ENCODE measurements at regions not wholly inside any gene's neighbourhood (a gene's known extent, or its start where the extent isn't known, plus 50 kb on each side); places are given as distances from the start of the nearest gene placed in this dataset.

GRCh38 chr2:8511868-8512612 is 169.8 kb upstream of the ID2 start:
- DNase-seq (ENCODE audit: extremely low read depth, insufficient read length): no peak
- no peak overlapping the region for H3K4me3 ChIP-seq (replicated peaks; ENCODE audit: low read depth, low read length)
- H3K36me3 ChIP-seq (ENCODE audit: control insufficient read depth, insufficient read depth, low read length): no peaks in the 10 kb centered on the region
- H3K27me3 ChIP-seq (replicated peaks; ENCODE audit: control insufficient read depth, insufficient read depth, low read length): no peaks in the 10 kb centered on the region
- TF ChIP-seq CTCF (IDR thresholded peaks at IDR 0.05; ENCODE audit: insufficient read depth, low read length, poor library complexity, severe bottlenecking): no peak

- no peak for TF ChIP-seq CTCF (IDR thresholded peaks at IDR 0.05; ENCODE audit: insufficient read depth, low read length, poor library complexity, severe bottlenecking)
- H3K4me3 ChIP-seq (replicated peaks; ENCODE audit: low read depth, low read length): no peak overlapping the region
- no peaks in the 10 kb centered on the region for H3K36me3 ChIP-seq (ENCODE audit: control insufficient read depth, insufficient read depth, low read length)
- DNase-seq (ENCODE audit: extremely low read depth, insufficient read length): no peak
- H3K27me3 ChIP-seq (replicated peaks; ENCODE audit: control insufficient read depth, insufficient read depth, low read length): no peaks in the 10 kb centered on the region
These were observed 168.1 kb upstream of the ID2 start for GRCh38 chr2:8513601-8514273.

- TF ChIP-seq CTCF (IDR thresholded peaks at IDR 0.05; ENCODE audit: insufficient read depth, low read length, poor library complexity, severe bottlenecking): no peak
- DNase-seq (ENCODE audit: extremely low read depth, insufficient read length): no peak
- H3K27me3 ChIP-seq (replicated peaks; ENCODE audit: control insufficient read depth, insufficient read depth, low read length): no peaks in the 10 kb centered on the region
- H3K4me3 ChIP-seq (replicated peaks; ENCODE audit: low read depth, low read length): peak overlapping the region; percentile 15; the same call in 1 of the 2 replicates
- H3K36me3 ChIP-seq (ENCODE audit: control insufficient read depth, insufficient read depth, low read length): no peaks in the 10 kb centered on the region
These were observed 167.6 kb upstream of the ID2 start for GRCh38 chr2:8514274-8514662.

- Histone ChIP-seq H3K4me3 (replicated peaks; ENCODE audit: low read depth, low read length) (peak overlapping the region; percentile 39), H3K27me3 (replicated peaks; ENCODE audit: control insufficient read depth, insufficient read depth, low read length) (no peaks in the 10 kb centered on the region), H3K36me3 (ENCODE audit: control insufficient read depth, insufficient read depth, low read length) (no peaks in the 10 kb centered on the region)
- peak; percentile 80 for DNase-seq (ENCODE audit: extremely low read depth, insufficient read length)
- TF ChIP-seq CTCF (IDR thresholded peaks at IDR 0.05; ENCODE audit: insufficient read depth, low read length, poor library complexity, severe bottlenecking): no peak
These were observed 166.8 kb upstream of the ID2 start for GRCh38 chr2:8514796-8515758.

GRCh38 chr2:8515864-8516533 is 165.9 kb upstream of the ID2 start:
- Histone ChIP-seq H3K36me3 (ENCODE audit: control insufficient read depth, insufficient read depth, low read length) (no peaks in the 10 kb centered on the region), H3K27me3 (replicated peaks; ENCODE audit: control insufficient read depth, insufficient read depth, low read length) (no peaks in the 10 kb centered on the region), H3K4me3 (replicated peaks; ENCODE audit: low read depth, low read length) (no peak overlapping the region; the same call in 1 of the 2 replicates)
- DNase-seq (ENCODE audit: extremely low read depth, insufficient read length): peak; percentile 78
- TF ChIP-seq CTCF (IDR thresholded peaks at IDR 0.05; ENCODE audit: insufficient read depth, low read length, poor library complexity, severe bottlenecking): peak; percentile 8
